GM23338 (cell line): ENCODE measurements at regions not wholly inside any gene's neighbourhood (a gene's known extent, or its start where the extent isn't known, plus 50 kb on each side); places are given as distances from the start of the nearest gene placed in this dataset.

Source experiments
- CREB1 ChIP-seq: fragments of 250-450 bp; sonication (Bioruptor Pico); IDR thresholded peaks from 2 replicates; pipeline ENCODE4 v1.5.0; 2020; ENCODE audit warnings: low read depth, mild to moderate bottlenecking, moderate library complexity
- ETS1 ChIP-seq: IDR thresholded peaks from 2 replicates; pipeline ENCODE4 v1.6.1; 2016; ENCODE audit warnings: antibody characterized with exemption
- JUNB ChIP-seq: IDR thresholded peaks from one replicate; pipeline ENCODE4 v1.6.1; 2016; ENCODE audit warnings: antibody characterized with exemption; ENCODE audit not compliant: unreplicated experiment
- POLR2AphosphoS5 ChIP-seq: IDR thresholded peaks from 2 replicates; pipeline ENCODE4 v1.6.1; 2016; ENCODE audit warnings: antibody characterized with exemption, low read depth
- REST ChIP-seq: IDR thresholded peaks from one replicate; pipeline ENCODE4 v1.6.1; 2018; ENCODE audit warnings: antibody characterized with exemption; ENCODE audit not compliant: unreplicated experiment
- ZNF331 ChIP-seq: fragments of 250-450 bp; sonication (Bioruptor Pico); IDR thresholded peaks from 2 replicates; pipeline ENCODE4 v1.5.0; 2020; ENCODE audit warnings: low read depth, mild to moderate bottlenecking, moderate library complexity
- ZNF462 ChIP-seq: fragments of 250-450 bp; sonication (Bioruptor Pico); IDR thresholded peaks from 2 replicates; pipeline ENCODE4 v1.5.0; 2020; ENCODE audit warnings: mild to moderate bottlenecking, moderate library complexity

- TF ChIP-seq ZNF462 (CRISPR knock-in tag) (no peak), ZNF331 (CRISPR knock-in tag) (no peak), CREB1 (no peak), REST (no peak), ETS1 (no peak), JUNB (no peak), POLR2AphosphoS5 (no peak)
These were observed 629.2 kb downstream of the KLHL13 start (continued) for GRCh38 chrX:117487421-117487820.
